Fibroblast of peridontal ligament (primary cell): ENCODE measurements at regions not wholly inside any gene's neighbourhood (a gene's known extent, or its start where the extent isn't known, plus 50 kb on each side); places are given as distances from the start of the nearest gene placed in this dataset.

Experiments
- DNase-seq: peaks from one replicate; pipeline ENCODE4 v3.0.0-alpha.2; 2010; ENCODE audit errors: extremely low read depth

DNA sequence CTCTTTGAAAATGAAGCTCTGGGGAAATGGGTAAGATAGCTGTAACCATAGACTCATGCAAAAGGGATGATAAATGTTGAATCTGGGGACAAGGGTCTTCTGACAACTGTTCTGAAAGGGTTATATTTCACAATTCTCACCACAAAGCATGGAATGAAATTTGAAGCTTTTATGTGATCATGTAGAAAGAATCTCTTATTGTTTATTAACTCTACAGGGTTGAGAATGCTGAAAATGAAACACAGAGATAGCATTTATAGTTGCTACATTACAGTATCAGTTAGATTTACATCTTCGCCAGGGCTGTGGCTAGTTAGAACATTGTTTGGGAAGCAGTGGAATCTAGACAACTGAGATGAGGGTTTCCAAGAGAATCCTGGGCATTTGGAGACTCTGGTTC lies 97.4 kb upstream of the LHCGR start:
- DNase-seq, result peak; percentile 93

DNA sequence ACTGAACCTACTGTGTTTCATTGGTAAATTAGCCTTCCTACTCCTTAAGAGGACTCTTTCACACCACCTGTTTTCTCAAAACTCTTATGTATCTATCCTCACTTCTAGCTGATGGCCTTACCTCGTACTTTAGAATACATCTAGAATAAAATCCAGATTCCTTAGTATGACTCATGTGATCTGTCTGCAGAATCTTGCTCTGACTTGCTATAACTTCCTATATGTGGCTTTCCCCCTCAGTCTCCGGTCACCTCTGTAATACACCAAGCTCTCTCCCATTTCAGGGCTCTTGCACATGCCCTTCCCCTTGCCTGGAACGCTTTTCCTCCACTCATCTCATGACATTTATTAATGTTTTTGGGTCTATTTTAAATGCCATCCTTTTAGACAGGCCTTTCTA lies 95.6 kb upstream of the LHCGR start:
- DNase-seq, result no peak

DNA sequence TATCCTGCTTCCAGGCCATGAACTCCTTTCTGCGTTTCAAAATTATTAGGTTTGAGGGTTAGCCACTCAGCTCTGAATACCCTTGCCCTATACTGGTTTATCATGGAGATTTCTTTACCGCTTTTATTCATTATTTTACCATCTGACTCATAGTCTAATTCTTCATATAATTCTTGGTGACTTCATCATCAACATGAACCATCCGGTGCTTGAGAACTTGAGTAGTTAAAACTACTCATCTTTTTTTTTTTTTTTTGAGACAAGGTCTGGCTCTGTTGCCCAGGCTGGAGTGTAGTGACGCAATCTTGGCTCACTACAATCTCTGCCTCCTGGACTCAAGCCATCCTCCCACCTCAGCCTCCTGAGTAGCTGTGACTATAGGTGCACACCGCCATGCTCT lies 94.2 kb upstream of the LHCGR start:
- peak; percentile 78 for DNase-seq

DNA sequence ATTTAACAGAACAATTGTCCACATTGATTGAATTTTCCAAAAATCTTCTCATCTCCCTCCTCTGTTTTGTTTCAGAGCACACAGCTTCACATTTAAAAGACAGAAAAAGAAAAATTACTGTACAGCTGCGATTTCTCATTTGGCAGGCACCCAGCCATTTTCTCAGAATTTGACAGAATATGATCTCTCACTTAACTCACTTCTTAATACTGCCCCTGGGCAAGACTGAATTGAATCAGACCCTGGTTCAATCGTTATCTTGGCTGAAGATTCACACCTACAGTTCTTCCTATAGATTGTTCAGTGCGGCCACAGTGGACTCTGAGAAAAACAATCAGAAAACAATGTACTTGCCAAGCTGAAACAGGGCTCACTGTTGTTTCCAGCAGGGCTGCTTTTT lies 90.2 kb upstream of the LHCGR start:
- peak; percentile 27 for DNase-seq

DNA sequence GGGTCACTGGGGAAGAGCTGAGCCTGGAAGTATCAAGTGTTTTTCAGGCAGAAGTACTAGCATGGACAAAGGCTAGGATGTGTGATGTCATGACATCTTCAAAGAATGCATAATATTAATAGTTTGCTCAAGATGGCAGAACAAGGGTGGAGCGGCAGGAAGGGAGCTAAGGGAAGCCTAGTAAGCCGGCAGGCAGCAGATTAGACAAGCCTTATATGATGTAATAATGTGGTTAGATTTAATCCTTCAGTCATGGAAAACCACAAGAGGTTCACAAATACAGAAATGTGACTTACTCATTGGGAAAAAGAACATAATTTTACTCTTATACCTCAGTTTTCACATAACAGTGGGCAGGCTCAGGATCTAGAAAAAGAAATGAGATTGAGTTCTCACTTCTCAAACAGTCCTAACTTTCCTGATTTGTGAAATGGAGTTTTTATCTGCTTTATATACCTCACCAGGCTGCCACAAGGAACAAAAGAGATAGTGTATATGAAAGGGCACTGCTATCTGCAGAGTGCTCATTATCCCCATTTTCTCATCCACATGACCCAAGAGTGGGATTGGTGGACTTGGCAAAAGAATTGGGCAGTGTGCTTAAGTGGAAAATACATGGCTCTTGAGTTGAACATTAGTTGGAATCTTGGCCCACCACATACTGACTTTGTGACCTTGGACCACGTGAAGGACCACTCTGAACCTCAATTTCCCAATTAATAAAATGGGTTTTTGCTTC lies 89.1 kb upstream of the LHCGR start:
- DNase-seq, result peak; percentile 83

DNA sequence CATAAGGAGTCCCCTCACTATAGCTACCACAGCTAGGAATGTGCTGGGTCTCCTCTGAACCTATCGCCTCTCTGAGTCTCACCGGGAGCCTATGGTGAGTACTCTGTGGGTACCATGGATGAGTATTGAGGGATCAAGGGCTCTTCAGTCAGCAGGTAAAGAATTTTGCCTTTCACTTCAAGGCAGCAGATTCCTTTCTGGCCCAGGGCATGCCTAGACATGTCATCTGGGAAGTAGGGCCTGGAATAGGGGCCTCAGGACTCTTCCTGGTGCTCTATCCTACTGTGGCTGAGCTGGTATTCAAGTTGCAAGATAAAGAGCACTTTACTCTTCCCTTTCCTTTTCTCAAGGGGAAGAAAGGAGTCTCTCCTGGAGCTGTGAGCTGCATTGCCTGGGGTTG lies 85.6 kb upstream of the LHCGR start:
- DNase-seq, result no peak

DNA sequence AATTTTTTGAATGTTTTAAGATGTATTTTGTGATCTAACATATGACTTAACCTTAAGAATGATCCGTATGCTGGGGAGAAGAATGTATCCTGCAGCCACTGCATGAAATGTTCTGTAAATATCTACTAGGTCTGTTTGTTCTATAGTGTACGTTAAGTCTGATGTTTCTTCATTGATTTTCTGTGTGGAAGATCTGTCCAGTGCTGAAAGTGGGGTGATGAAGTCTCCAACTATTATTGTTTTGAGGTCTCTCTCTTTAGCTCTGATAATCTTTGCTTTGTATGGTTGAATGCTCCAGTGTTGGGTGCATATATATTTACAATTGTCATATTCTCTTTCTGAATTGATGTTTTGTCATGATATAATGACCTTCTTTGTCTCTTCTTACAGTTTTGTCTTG lies 82.5 kb upstream of the LHCGR start:
- no peak for DNase-seq

DNA sequence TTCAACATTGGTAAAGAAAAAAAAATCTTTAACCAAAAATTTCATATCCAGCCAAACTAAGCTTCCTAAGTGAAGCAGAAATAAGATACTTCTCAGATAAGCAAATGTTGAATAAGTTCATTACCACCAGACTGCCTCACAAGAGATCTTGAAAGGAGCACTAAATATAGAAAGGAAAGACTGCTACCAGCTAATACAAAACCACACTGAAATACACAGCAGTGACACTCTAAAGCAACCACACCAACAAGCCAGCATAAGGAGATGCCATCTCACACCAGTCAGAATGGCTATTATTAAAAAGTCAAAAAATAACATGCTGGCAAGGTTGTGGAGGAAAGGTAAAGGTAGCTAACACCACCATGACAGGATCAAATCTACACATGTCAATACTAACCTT lies 74.0 kb upstream of the LHCGR start:
- no peak for DNase-seq

DNA sequence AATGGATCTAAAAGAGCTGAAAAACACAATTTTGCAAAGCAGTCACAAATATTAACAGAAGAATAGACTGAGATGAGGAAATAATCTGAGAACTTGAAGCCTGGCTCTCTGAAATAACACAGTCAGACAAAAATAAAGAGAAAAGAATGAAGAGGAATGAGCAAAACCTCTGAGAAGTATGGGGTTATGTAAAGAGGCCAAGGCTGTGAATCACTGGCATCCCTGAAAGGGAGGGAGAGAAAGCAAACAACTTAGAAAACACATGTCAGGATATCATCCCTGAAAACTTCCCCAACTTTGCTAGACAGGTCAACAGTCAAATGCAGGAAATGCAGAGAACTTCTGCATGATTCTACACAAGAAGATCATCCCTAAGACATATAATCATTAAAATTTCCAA lies 73.5 kb upstream of the LHCGR start:
- peak; percentile 77 for DNase-seq

DNA sequence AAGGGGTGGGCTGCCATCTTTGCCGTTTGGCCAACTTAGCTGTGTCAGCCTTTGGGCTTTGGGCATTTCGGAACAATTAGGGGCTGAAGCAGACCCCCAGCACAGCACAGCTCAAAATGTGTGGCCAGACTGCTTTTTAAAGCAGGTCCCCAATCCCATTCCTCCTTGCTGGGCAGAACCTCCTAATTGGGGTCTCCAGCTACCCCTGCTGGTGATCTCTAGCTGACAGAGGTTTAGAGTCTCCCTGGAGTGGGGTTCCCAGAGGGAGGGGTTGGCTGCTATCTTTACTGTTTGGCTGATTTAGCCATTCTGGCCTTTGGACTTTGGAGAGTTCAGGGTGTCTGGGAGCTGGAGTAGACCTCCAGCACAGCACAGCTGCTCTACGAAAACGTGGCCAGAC lies 71.5 kb upstream of the LHCGR start:
- DNase-seq, result no peak

DNA sequence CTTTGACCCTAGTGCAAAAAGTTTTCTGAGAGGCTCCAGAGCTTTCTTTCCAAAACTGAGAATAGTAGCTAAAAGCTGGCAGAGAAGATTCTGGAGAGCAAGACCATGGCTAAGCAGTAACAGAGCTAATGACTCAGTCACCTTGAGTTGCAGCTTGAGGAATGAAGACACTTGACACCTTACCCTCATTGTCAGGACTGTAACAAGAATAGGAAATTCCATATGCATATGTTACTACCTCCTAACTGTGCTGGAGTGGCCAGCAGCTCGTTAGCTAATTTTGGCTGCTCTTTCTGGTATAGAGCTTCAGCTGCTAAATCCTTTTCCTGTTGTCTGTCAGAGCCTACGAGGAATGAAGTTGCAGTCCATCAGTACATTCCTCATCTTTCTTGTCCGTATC lies 68.6 kb upstream of the LHCGR start:
- no peak for DNase-seq

DNA sequence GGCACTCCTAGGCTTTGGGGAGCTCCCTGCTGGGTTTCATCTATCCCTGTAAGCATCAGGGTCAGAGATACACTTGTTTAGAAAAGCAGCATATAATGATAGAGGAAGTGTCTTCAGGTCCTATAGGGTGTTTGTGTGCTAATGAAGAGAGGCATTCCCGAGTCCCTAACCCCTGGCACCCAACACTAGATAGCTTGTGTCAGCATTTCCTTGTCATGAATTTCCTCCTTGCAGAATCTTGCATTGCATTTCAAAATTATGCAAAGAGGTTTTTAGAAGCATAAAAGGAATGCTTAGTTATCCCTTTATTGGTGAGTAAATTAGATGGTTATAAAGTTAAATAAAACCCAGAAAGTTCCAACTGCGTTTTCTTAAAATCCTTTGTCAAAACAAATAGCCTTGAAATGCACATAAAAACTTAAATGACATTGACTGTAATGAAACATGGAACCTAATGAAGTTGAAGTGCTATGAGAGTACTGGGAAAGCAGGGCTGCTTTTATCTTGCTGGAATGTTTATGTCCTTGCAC lies 63.7 kb upstream of the LHCGR start:
- no peak for DNase-seq

DNA sequence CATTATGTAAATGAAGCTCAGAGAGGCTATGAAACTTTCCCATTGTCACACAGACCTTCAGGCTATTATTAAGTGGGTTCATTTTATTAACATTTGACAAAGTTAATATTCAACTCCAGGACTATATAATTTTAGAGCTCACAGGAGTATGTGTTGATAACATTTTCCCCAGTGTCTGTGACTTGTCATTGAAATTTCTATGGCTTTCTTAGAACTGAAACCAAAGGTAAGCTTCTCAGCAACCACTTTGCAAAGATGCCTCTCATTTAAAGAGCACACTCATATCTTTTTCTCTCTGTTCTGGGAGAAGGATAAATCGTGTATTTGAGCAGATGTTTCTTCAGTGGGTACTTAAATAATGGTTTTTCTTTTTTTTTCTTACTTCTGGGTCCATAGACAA lies 61.8 kb upstream of the LHCGR start:
- no peak for DNase-seq

DNA sequence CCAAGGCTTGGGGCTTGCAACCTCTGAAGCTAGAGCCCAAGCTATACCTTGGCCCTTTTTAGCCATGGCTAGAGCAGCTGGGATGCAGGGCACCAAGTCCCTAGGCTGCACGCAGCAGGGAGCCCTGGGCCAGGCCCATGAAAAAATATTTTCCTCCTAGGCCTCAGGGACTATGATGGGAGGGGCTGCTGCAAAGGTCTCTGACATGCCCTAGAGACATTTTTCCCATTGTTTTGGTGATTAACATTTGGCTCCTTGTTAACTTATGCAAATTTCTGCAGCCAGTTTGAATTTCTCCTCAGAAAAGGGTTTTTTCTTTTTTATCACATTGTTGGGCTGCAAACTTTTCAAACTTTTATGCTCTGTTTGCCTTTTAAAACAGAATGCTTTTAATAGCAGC lies 56.9 kb upstream of the LHCGR start:
- DNase-seq, result no peak

DNA sequence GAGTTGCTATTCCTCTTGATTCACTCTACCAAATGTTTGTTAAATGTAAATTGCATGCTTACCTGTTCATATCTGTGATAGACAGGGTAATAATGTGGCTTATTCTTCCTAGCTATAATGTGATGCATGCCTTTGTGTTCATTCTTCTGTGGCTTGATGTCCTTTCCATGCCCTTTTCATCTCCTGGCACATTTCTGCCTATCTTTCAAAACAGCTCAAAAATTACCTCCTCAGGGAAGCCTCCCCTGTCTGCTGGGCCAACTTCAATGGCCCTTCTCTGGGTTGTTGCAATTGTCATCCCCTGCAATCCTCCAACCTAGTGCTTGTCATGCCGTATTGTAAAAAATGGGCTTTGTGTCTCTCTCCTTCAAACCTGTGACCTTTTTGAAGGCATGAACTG lies 52.8 kb upstream of the LHCGR start:
- DNase-seq, result no peak
